GM13977 (cell line): ENCODE measurements at regions not wholly inside any gene's neighbourhood (a gene's known extent, or its start where the extent isn't known, plus 50 kb on each side); places are given as distances from the start of the nearest gene placed in this dataset.

Experiments used
- DNase-seq: peaks from one replicate; pipeline ENCODE4 v3.0.0; 2012; ENCODE audit warnings: low spot score
- CTCF ChIP-seq: IDR thresholded peaks from 2 replicates; pipeline ENCODE4 v1.5.1; 2012; ENCODE audit warnings: mild to moderate bottlenecking, control low read depth; ENCODE audit not compliant: insufficient read depth; ENCODE audit errors: extremely low read depth, missing control alignments
- in situ Hi-C: fragments of 300-500 bp; cut with MboI; formaldehyde crosslinking; loops from one replicate; pipeline ENCODE4 v1.12.0; 2022; ENCODE audit warnings: low sequenced_read_pairs, low pct_unique_long_range_greater_than_20kb, mixed read lengths, inconsistent platforms; ENCODE audit not compliant: unreplicated experiment

GRCh38 chr11:70682056-70682455 lies 283.7 kb downstream of the CTTN start:
- DNase-seq: no peak
- in situ Hi-C loops: no loop called here
- TF ChIP-seq CTCF: no peak

- TF ChIP-seq CTCF: no peak
- in situ Hi-C loops: no loop called here
- DNase-seq: no peak
These were observed 284.4 kb downstream of the CTTN start for GRCh38 chr11:70682760-70683159.

- DNase-seq: no peak
- TF ChIP-seq CTCF: no peak
These were observed 289.4 kb downstream of the CTTN start for GRCh38 chr11:70687716-70688115.

GRCh38 chr11:70688142-70688541 lies 289.8 kb downstream of the CTTN start:
- DNase-seq: no peak
- in situ Hi-C loops: no loop called here
- TF ChIP-seq CTCF: no peak

More at GRCh38 chr11:70687716-70688115, 289.4 kb downstream of the CTTN start:
- in situ Hi-C loops: no loop called here

GRCh38 chr11:70689764-70690163 lies 291.4 kb downstream of the CTTN start:
- in situ Hi-C loops: no loop called here
- no peak for TF ChIP-seq CTCF
- no peak for DNase-seq

- in situ Hi-C loops: no loop called here
- TF ChIP-seq CTCF: no peak
These were observed 293.8 kb downstream of the CTTN start for GRCh38 chr11:70692131-70692530.

GRCh38 chr11:70694371-70694770 lies 296.0 kb downstream of the CTTN start:
- no peak for DNase-seq
- in situ Hi-C loops: no loop called here
- no peak for TF ChIP-seq CTCF

More at GRCh38 chr11:70692131-70692530, 293.8 kb downstream of the CTTN start:
- no peak for DNase-seq
